ENCODE measurements at regions not wholly inside any gene's neighbourhood (a gene's known extent, or its start where the extent isn't known, plus 50 kb on each side); places are given as distances from the start of the nearest gene placed in this dataset.
"Not testable (repeated sequence)": the region's sequence is repeated elsewhere in the genome, so short reads cannot be mapped to it uniquely, and the experiment has no call there.

DNA sequence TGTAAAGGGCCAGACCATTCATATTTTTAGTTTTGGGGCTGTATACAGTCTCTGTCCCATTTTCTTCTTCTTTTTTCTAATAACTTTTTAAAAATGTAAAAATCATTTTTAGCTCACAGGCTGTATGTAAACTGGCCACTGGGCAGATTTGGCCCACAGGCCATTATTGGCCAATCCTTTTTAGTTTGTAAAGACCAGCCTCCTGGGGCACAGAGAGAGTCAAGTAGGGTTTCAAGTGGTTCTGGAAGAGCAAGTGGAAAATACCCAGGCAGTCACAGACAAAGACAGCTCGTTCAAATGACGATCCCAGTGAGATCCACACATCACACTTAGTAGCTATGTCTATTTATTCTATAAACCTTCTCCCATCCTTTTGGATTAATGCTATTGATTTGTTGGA, 150.2 kb upstream of the ARHGAP20 start:
- DNase-seq = no peak

DNA sequence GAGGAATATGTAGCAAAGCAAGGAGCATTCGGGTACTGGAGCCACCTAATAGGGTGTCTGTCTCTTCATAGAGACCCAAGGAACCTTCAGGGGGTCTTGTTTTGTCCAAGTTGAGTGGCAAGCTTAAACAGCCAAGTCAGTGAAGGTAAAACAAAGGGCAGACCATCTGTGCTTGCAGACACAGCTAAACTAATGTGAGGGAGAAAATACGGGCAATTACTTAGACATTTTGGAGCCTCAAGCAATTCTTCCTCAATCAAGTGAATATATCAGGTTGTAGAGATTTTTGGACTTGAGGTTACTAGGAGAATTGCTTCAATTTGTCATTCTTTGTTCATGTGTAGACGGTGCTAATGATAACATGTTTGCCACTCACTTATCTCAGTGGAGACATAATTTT, 148.2 kb upstream of the ARHGAP20 start:
- DNase-seq = no peak

DNA sequence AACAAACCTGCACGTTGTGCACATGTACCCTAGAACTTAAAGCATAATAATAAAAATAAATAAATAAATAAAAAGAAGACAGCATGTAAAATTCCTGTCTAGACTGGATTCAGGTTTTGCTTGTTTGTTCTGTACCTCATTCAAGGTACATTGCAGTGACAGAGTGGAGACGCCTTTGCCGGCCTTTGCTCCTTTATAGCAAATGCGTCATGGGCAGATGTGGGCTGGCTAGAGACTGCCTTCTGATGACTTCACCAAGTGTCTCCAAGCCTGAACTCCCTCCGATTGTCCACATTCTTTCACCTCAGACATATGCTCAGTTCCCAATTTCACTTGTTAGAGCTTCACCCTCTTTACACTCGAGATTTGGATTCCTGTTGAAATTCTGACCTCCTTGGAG, 147.8 kb upstream of the ARHGAP20 start:
- no peak for DNase-seq

DNA sequence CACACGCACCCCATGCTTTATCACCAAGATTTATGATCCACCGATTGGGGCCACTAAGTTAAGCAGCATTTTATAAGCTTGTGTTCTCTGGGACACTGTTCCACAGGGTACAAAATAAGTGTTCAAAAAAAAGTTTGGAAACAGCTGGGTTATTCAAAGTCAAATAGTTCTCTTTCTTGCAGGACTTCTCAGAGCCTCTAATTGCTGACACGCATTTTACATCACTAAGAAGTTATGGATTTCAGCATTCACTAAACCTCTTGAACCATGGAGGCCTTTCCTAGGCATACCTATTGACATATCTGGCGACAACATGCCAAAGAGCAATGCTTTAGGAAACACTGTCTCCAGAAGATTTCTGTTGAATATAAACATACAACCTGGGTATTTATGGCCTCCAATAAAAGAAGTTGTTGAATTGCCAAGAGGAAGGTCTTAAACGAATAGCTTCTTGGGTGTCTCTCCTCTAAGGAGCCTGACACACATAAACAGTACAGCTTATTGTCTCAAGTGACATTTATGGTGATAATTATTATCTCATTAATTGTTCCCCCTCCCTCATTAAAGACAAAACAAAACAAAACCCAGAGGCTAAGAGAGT, 147.1 kb upstream of the ARHGAP20 start:
- DNase-seq = no peak

DNA sequence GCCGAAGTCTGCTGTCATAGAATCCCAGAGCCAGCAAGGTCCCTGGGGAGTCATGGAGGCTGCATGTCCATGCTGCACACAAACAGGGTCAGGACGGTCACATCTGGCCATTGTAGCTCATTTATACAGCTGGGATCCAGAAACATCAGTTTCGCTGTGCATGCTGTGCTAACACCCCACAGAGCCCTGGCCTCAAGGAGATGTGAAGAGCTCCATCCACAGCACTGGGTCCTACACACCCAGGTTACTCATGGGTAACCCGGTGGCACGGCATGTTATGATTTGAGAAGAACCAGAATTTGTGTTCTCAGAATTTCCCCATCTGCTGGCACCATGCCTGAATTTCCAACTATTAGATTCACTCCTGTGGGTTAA, 146.3 kb upstream of the ARHGAP20 start:
- no peak for DNase-seq

DNA sequence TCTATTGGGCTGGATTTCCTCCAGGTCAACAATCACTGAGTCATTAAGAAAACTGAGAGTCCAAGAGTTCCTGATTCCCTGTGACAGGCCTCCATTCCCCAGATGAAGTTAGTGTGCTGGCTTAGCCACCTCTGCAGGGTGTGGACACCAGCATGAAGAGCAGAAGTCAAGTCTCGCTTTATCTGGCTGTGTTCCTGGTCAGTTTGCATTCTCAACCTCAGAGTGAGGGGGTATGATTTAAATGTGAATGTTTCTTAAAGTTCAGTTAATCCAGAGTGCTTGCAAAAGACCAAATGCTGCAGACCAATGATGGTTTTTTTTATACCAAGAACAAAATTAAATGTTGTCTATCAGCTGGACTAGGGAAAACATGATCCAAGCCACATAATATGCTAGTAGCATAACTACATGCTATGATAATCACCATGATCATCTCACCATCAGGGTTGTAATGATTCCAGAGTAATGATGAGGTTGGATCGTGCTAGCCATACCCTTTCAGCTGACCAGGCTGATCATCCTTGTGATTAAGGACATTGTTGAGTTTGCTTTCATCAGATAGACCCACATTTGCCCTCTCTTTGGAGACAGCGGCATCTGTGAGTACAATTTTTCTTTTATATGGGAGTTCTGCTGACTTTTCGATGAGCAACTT, 145.8 kb upstream of the ARHGAP20 start:
- no peak for DNase-seq

DNA sequence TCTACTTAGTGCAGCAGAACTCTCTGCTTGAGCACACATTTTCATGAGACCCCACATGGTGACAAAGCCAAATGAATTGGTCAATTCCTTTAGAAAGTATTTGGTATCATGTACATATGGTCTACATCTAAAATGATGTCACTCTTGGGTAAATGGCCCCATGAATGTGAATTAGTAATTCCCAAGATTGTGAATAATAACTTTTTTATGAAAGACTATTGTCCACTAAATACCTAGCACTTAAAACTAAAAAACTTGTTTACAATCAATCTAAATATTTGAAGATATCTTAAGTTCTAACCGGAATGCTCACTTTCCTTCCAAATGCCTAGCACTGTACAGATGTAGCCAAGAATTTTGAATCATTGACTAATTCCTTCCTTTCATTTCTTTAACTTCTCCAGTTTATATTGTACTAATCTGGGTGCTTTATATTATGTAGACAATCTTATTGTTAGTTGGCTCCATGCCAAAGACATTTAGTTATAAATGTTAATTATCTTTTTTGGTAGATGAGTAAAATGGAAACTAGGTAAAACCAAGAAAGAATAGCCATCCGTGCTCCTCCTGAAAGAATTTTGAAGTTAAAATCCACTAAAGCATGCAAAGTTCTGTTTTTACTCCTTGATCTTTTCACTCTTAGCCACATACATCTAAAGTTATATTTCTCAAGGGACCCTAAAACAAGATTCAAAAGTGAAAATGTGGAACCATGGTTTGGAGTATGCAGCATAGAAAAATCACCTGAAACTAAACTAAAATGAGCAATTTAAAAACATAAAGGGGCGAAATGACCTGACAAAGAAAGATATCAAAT, 145.0 kb upstream of the ARHGAP20 start:
- DNase-seq = no peak

DNA sequence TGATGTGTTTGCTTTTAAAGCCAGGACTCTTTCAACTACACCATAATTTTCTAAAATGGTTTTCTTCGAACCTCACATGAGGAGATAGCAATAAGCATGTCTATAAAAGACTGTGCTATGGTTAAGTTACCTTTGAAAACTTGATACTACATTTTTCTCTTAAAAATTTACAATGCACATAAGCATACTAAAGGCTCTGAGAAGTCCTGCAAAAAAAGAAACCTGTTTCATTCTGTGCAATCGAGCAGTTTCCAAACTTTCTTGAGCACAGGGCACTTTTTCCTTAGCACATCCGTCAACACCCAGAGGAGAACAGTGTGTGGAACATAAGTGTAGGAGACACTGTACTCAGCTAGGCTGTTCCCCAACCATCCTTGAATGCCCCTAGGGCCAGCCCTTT, 144.1 kb upstream of the ARHGAP20 start:
- no peak for DNase-seq

DNA sequence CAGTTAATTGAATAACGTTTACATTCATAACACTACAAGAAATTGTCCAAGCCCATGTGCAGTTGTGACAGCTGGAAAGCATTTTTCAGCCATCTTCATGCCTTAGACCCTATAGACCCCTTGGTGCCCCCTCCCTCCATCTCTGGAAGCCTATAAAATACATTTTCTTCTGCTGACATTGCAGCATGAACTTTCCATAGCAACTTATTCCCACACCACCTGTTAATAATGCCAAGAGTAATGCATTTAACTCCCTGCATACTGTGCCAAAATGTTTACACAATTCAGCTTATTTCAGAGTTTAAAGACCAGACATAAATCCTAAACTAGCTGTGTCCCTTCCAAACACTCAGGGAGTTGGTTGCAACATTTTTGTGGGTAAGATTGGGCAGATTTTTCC, 143.0 kb upstream of the ARHGAP20 start:
- DNase-seq = no peak

DNA sequence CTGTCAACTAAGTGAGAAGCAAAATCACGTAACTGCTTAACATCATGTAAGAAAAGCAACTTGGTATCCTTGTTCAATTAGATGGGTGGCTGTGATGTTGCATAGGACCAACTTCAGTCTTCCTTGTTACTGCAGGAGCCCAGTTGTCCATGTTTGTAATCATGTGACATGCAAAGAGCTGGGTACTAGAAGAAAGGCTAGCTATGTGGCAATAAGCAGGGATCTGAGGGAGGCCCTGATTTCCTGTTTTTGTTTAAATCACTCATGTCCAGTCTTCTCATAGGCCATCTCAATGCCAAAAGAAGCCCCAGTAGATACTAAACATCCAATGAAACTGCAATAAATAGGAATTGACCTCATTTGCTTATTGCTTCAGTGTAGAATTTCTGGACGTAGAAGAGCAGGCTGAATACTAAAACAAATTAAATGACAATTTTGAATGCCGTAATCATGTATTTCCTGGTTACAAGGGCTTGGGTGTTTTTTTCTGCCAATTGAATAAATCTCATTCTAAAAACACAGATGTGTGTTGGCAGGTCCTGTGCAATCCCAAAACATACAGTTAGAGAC, 140.8 kb upstream of the ARHGAP20 start:
- DNase-seq = no peak

DNA sequence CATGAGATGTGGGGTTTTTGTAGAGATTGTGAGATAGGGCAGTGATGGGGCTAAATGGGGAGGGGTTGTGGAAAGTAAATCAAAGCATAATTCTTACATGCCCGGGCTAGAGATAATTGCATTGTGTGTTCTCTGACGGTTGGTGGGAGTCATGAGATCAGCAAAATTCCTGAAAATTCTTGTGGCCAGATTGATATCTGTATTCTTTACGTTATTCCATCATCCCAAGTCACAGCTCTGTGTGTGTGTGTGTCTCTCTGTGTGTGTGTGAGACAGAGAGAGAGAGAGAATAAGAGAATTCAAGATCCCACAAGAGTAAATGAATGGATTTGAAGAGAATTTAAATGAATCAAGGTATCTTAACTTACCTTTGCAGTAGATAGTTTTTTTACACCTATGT, 138.6 kb upstream of the ARHGAP20 start:
- no peak for DNase-seq

DNA sequence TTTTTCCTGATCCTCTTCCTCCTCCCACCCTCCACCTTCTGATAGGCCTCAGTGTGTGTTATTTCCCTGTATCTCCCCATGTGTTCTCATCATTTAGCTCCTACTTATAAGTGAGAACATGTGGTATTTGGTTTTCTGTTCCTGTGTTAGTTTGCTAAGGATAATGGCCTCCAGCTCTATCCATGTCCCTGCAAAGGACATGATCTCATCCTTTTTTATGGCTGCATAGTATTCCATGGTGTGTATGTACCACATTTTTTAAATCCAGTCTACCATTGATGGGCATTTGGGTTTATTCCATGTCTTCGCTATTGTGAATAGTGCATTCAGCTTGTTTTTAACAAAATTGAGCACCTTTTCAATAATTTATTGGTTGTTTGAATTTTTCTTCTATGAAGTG, 130.8 kb upstream of the ARHGAP20 start:
- DNase-seq = not testable (repeated sequence)

DNA sequence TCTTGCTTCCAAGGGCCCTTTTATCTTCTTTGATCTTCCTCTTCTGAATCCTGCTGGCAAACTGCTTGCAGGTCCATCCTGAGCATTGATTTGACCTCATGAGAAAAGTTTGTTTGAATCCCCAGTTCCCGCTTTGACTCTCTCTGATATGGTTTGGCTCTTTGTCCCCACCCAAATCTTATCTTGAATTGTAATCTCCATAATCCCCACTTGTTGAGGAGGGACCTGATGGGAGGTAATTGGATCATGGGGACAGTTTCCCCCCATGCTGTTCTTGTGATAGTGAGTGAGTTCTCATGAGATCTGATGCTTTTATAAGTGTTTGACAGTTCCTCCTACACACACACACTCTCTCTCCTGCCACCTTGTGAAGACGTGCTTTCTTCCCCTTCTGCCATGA, 126.6 kb upstream of the ARHGAP20 start:
- no peak for DNase-seq

DNA sequence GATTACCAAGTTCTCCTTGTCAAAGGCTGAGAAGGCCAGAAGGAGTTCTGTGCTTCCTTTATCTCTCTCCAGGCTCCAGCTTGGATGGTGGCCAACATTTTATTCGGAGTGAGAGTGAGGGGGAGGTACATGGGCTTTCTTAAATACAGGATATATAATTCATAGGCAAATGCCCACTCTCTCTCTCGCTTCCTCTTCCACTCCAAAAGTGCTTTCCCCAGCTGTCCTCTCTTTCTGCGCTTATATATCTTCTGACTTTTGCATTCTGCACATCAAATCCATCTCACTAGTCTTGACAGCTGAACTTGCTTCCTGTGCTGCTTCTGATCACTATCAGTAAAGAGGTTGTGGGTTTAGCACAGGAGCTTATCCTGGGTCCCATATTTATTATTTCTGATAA, 125.4 kb upstream of the ARHGAP20 start:
- DNase-seq = peak; percentile 2

DNA sequence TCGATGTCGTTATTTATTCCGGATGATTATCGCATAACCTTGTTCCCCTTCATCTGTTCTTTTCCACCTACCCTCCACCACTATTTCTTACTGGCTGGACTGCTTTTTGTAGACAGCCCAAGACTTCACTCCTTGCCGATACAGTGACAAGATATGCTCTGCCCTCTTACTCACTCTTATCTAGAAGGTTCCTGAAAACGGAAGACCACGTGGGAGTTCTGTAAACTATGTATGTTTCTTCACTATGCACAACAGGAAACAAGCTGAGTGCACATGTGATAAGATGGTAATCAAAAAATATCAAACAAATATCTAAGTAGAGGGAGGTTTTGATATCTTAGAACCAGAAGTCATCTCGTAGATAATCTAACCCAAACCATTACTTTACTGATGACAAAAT, 122.9 kb upstream of the ARHGAP20 start:
- DNase-seq = peak; percentile 49

DNA sequence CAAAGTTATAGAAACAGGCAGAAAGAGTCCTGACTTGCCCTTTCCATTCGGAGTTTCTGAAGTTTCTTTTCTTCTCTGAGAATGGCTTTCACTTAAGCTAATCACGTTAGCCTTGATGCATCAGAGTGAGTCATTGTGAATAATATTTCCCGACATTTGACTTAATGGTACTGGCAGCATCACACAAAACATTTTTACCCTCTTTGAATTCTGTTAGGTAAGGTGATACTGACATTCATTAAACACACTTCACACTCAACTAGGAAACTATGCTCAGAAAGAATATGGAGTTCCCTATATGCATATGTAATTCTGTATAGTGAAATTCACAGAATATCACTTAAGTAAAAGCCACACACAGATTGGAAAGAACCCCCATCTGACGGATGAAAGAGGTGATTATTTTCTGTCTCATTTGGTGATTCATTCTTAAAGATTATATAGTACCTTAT, 120.8 kb upstream of the ARHGAP20 start:
- DNase-seq = no peak

DNA sequence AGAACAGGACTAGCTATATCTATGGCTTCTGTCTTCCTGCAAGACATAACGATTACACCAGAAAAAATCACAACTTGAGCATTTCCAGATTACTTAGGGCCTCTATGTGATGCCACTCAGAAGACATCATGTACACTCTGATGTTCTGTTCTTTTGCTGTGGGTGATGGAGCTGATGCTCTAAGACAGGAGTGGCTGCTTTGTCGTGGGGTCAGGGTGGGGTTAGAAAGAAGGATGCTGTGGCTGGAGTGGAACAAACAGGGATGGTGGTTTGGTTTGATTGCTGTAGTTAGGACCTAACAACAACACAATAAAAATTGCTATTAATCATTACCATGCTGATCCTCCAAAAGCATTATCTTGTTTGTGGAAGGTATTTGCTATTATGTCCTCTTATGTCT, 120.3 kb upstream of the ARHGAP20 start:
- DNase-seq = no peak

DNA sequence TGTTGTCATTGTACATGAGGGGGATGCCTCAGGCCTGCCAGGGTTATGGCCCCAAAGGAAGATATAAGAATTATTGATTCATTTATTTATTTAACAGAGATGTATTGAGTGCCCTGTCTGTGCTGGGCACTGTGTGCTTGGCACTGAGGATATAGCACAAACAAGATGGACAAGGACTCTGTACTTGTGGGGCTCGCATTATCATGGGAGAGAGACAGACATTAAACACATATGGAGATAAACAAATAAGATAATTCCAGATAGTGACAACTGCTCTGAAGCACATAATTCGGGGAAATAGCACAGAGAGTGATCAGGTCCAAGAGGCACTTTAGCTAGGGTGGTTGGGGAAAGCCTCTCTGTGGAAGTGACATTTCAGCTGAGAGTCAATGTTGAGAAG, 119.8 kb upstream of the ARHGAP20 start:
- DNase-seq = no peak

DNA sequence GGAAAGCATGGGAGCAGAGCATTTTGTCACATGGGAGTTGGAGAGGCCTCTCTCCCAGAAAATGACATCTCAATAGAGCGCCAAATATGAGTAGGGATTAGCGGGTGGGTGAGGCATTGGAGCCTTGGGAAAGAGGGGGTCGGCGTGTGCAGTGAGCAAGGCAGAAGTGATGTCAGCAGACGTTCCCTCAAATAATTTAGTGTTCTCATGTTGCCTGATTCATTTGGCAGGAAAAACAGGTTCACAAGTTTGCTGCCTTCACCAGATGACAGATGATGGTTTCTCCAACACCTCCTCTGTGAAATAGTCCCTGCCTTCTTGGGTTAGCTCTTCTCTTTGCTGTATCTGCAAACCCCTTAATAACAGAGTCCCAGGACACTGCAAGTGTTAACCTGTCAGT, 118.5 kb upstream of the ARHGAP20 start:
- no peak for DNase-seq

DNA sequence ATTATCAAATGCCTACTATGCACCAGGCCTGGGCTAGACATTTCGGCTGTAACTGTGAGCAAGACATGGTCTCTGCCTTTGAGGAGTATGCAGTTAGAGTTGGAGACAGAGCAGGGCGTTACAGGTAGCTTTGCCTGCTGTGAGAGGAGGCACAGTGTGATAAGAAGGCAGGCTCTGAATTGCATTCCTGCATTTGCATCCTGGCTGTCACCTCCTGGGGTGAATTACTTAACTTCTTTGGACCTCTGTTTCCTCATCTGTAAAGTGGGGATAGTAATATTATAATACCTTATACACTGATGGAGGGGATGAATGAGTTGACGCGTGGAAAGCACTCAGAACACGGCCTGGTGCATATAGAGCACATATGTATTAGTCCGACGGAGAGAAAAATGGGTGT, 118.1 kb upstream of the ARHGAP20 start:
- no peak for DNase-seq

DNA sequence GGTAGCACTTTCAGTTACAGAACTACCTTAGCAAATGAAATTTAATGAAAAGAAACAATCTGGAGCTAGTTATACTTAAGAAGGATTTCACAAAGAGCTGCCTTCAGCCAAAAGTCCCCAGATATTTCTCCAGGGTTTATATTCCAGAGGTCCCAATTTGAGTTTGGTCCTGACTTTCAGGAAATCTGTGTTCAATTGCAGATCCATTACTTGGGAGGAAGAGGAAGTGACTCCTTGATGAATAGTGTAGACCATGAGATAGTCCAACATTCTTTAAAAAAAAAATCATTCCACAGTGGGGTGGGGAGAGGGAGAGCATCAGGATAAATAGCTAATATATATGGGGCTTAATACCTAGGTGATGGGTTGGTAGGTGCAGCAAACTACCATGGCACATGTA, 117.6 kb upstream of the ARHGAP20 start:
- DNase-seq = no peak

DNA sequence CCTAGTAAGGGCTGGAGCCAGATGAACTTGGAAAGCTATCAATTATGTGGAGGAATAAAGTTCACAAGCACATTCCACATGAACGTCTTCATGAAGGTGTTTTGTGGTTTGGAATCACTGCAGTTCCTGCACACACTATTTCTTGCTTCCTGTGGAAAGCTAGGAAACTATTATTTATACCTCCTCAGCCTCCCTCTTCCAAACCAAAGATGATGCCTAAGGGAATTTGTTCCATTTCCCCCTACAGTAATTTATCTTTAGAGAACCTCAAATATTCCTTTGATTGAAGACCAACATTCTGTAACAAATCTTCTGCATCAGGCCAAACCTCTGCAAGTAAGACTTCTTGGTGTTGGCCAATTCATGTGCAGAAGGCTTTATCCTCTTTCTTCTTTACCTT, 115.8 kb upstream of the ARHGAP20 start:
- DNase-seq = no peak

DNA sequence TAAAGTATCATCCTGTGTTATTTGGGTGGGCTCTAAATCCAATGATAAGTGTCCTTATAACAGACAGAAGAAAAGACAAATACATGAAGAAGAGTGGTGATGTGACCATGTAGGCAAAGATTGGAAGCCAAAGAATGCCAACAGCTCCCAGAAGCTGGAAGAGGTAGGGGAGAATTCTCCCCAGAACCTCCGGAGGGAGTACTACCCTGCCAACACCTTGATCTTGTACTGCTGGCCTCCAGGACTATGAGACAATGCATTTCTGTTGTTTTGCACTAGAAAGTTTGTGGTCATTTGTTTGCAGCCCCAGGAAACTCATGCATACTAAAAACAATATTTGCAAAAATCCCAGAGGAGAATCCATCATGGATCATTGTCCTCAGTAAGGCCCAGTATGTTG, 115.0 kb upstream of the ARHGAP20 start:
- DNase-seq = no peak

Measured in hematopoietic multipotent progenitor cell treated with erythropoietin and hydrocortisone succinate and interleukin-3 and kit ligand, for 6 days (in vitro differentiated cells).